Activated CD4-positive, alpha-beta T cell treated with anti-CD3 and anti-CD28 coated beads, Interleukin-2, amount 10 ng/mL, durations not matched to agents 7 days and 5 days (primary cell): ENCODE measurements at regions not wholly inside any gene's neighbourhood (a gene's known extent, or its start where the extent isn't known, plus 50 kb on each side); places are given as distances from the start of the nearest gene placed in this dataset.

Experiments used
- CTCF ChIA-PET: fragments of 350-600 bp; sonication (Branson Sonifier 250); formaldehyde crosslinking; loops from one replicate; lab custom pipeline; 2021; ENCODE audit warnings: antibody characterized with exemption; lab: Charles Lee
- POLR2A ChIA-PET: fragments of 350-600 bp; sonication (Branson Sonifier 250); formaldehyde crosslinking; loops from one replicate; lab custom pipeline; 2021; ENCODE audit warnings: antibody characterized with exemption; lab: Charles Lee
- DNase-seq: peaks from one replicate; pipeline ENCODE4 v3.0.0-alpha.2; 2020
- H3K27ac Mint-ChIP-seq: one replicate; pipeline ENCODE4 v1.8.0; 2021; ENCODE audit warnings: mild to moderate bottlenecking, moderate library complexity, mixed read lengths
- H3K27me3 Mint-ChIP-seq: one replicate; pipeline ENCODE4 v1.8.0; 2021; ENCODE audit warnings: mixed read lengths
- H3K36me3 Mint-ChIP-seq: one replicate; pipeline ENCODE4 v1.8.0; 2021; ENCODE audit warnings: low read depth, mixed read lengths
- H3K4me1 Mint-ChIP-seq: one replicate; pipeline ENCODE4 v1.8.0; 2021; ENCODE audit warnings: mixed read lengths
- H3K4me3 Mint-ChIP-seq: one replicate; pipeline ENCODE4 v1.8.0; 2021; ENCODE audit warnings: mild to moderate bottlenecking, moderate library complexity, mixed read lengths
- H3K9me3 Mint-ChIP-seq: one replicate; pipeline ENCODE4 v1.8.0; 2021; ENCODE audit warnings: mixed read lengths

GRCh38 chr2:21466341-21466927 is 342.7 kb downstream of the TDRD15 start:
- Mint-ChIP-seq H3K9me3 (no peaks in the 10 kb centered on the region), H3K36me3 (no peaks in the 10 kb centered on the region), H3K4me1 (no peaks in the 10 kb centered on the region), H3K27me3 (no peaks in the 10 kb centered on the region), H3K4me3 (no peak overlapping the region), H3K27ac (no peak overlapping the region)
- POLR2A ChIA-PET, result no interaction called here
- no peak for DNase-seq
- CTCF ChIA-PET, result no interaction called here

DNA sequence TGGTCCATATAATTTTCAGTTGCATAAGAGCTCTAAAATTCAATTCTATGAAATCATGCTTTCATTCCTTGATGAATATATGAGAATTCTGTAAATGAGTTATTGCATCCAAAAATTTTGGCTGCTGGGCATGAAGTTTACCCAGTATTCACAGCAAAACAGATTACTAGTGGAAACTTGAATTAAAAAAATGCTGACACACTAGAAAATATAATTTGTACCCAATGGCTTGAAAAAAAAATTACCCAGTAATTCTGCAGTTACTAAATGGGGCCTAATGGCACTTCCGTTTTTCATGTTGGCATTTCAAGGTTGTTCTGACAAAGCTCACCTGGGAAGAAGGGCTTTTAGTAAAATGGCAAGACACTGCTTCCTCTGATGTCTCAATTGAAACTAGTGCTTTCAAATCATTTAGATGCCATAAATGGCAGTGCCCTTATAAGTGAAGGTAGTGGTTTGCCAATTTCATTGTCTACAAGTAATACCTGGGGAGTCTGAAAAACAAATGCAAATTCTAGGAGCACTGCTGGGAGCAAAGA is 343.6 kb downstream of the TDRD15 start:
- no peaks in the 10 kb centered on the region for H3K36me3 Mint-ChIP-seq
- no peaks in the 10 kb centered on the region for H3K27me3 Mint-ChIP-seq
- no peaks in the 10 kb centered on the region for H3K4me1 Mint-ChIP-seq
- ChIA-PET CTCF (no interaction called here), POLR2A (no interaction called here)
- no peak overlapping the region for H3K27ac Mint-ChIP-seq
- H3K4me3 Mint-ChIP-seq, result no peak overlapping the region
- no peak for DNase-seq
- H3K9me3 Mint-ChIP-seq, result no peaks in the 10 kb centered on the region

GRCh38 chr2:21467910-21468309 is 344.1 kb downstream of the TDRD15 start:
- POLR2A ChIA-PET, result no interaction called here
- H3K27me3 Mint-ChIP-seq, result no peaks in the 10 kb centered on the region
- no peak for DNase-seq
- no peaks in the 10 kb centered on the region for H3K36me3 Mint-ChIP-seq
- H3K4me1 Mint-ChIP-seq, result no peaks in the 10 kb centered on the region
- H3K27ac Mint-ChIP-seq, result no peak overlapping the region
- no peaks in the 10 kb centered on the region for H3K9me3 Mint-ChIP-seq
- CTCF ChIA-PET, result no interaction called here
- no peak overlapping the region for H3K4me3 Mint-ChIP-seq

DNA sequence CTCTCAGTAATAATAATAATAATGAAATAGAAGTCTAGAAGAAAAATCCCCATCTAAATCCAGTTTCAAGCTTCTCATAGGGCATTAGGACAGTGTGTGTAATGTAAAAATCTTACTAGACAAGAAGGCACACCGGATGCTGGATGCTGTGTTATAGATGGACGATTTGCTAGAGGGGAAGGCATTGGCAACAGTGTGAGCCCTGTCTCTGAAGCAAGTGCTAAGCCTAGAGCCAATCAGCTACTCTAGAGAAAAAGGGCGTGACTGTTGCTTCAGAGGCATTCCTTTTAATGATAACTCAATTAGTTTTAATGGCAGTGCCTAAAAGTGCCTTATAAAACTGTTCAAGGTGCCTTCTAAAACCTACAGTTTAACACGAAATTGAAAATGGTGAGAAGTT is 344.9 kb downstream of the TDRD15 start:
- CTCF ChIA-PET, result no interaction called here
- Mint-ChIP-seq H3K36me3 (no peaks in the 10 kb centered on the region), H3K27me3 (no peaks in the 10 kb centered on the region), H3K4me3 (no peak overlapping the region), H3K27ac (no peak overlapping the region), H3K9me3 (no peaks in the 10 kb centered on the region), H3K4me1 (no peaks in the 10 kb centered on the region)
- POLR2A ChIA-PET, result no interaction called here
- no peak for DNase-seq

DNA sequence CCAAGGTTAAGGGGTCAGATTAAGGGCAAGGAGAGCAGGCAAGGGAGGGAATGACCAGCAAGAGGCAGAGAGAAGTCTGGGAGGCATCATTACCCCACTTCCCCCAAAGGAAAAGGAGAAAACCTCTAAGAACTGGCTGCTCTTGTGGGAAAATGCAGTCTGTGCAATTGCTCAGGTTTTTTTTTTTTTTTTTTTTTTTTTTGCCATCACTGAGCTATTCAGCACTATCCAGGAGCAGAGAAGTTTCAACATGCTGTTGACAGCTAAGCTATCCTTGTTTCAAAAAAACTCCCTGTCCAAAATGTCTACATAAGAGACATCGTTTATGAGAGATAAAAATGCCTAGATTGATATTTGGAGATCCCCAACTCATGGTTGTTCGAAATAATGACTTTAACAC is 345.4 kb downstream of the TDRD15 start:
- POLR2A ChIA-PET, result no interaction called here
- Mint-ChIP-seq H3K9me3 (no peaks in the 10 kb centered on the region), H3K36me3 (no peaks in the 10 kb centered on the region), H3K4me3 (no peak overlapping the region), H3K27ac (no peak overlapping the region), H3K27me3 (no peaks in the 10 kb centered on the region), H3K4me1 (no peaks in the 10 kb centered on the region)
- no peak for DNase-seq
- CTCF ChIA-PET, result no interaction called here

- H3K36me3 Mint-ChIP-seq, result no peaks in the 10 kb centered on the region
- ChIA-PET POLR2A (no interaction called here), CTCF (no interaction called here)
- H3K4me3 Mint-ChIP-seq, result no peak overlapping the region
- no peaks in the 10 kb centered on the region for H3K27me3 Mint-ChIP-seq
- no peaks in the 10 kb centered on the region for H3K9me3 Mint-ChIP-seq
- H3K4me1 Mint-ChIP-seq, result no peaks in the 10 kb centered on the region
- no peak overlapping the region for H3K27ac Mint-ChIP-seq
- no peak for DNase-seq
Observed at GRCh38 chr2:21469564-21469963, 345.8 kb downstream of the TDRD15 start.

DNA sequence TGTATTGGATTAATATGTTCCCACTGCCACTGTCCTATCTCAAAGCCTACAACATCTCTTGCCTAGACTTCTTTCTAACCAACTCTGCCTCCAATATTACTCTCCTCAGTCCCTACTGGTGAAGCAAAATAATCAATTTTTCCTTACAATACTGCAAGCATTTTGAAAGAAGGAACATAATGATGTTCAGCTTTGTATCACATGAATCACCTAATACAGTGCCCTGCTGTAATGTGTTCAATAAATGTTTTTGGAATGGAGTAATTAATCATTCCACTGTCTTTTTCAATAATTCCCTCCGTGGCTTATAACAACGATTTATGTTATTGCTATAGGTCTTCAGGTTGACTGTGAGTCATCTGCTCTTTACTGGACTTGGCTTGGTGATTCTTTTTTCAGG is 356.4 kb downstream of the TDRD15 start:
- DNase-seq, result no peak
- Mint-ChIP-seq H3K9me3 (peaks cover 5% of the 10 kb centered on the region), H3K27me3 (no peaks in the 10 kb centered on the region), H3K36me3 (no peaks in the 10 kb centered on the region), H3K4me3 (no peak overlapping the region), H3K4me1 (no peaks in the 10 kb centered on the region), H3K27ac (no peak overlapping the region)
- ChIA-PET POLR2A (no interaction called here), CTCF (no interaction called here)

DNA sequence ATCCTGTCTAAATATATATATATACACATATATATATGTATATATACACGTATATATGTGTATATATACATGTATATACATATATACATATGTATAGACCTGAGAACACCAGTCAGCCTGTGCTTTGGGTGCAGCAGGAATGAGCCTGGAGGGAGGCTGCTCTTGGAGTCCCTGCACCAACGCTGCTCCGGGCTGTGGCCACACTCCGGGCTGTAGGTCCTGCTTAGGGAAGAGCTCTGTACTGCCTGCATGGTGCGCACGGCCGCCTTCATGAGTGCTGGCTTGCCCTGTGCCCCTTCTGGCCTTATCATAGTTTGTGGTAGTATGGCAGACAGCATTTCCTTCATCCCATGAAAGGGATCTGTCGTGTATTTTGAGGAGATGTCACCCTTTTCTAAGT is 360.9 kb downstream of the TDRD15 start:
- Mint-ChIP-seq H3K36me3 (no peaks in the 10 kb centered on the region), H3K4me1 (no peaks in the 10 kb centered on the region), H3K27ac (no peak overlapping the region), H3K4me3 (no peak overlapping the region), H3K27me3 (no peaks in the 10 kb centered on the region), H3K9me3 (peaks cover 3% of the 10 kb centered on the region)
- ChIA-PET POLR2A (interaction anchor here (0.7 kb wide), 1 partner anchor 1584 kb away, joined by 4 read pairs; no protein-coding TSS in a partner anchor), CTCF (no interaction called here)
- no peak for DNase-seq

DNA sequence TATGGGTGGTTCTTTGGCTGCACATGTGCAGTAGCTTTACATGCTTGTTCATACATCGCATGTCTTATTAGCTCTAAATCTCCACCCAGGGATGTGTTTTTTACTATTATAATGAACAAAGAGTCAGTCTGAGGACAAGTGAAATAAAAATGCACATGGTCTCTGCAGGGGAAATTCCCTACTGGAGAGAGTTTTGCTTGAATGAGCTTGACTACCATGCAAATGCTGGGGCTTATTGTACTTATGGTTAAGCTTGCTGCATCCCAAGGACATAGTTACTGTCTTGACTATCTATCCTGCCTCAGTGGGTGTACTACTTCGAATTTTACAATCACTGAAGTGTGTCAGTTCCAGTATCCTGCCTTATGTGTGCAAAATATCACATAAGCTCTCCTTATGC is 362.7 kb downstream of the TDRD15 start:
- ChIA-PET CTCF (no interaction called here), POLR2A (no interaction called here)
- H3K4me1 Mint-ChIP-seq, result no peaks in the 10 kb centered on the region
- no peaks in the 10 kb centered on the region for H3K27me3 Mint-ChIP-seq
- no peak for DNase-seq
- H3K27ac Mint-ChIP-seq, result no peak overlapping the region
- H3K9me3 Mint-ChIP-seq, result peaks cover 3% of the 10 kb centered on the region
- no peak overlapping the region for H3K4me3 Mint-ChIP-seq
- H3K36me3 Mint-ChIP-seq, result no peaks in the 10 kb centered on the region

DNA sequence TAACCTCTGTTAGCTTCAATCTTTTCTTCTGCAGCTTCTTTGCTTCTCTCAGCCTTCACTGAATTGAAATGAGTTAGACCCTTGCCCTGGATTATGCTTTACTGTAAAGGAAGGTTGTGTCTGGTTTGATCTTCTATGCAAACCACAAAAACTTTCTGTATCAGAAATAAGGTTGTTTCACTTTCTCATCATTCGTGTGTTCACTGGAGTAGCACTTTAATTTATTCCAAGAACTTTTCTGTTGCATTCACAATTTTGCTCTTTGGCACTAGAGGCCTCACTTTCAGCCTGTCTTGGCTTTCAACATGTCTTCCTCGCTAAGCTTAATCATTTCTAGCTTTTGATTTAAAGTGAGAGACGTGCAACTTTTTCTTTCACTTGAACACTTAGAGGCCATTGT is 365.3 kb downstream of the TDRD15 start:
- DNase-seq, result no peak
- Mint-ChIP-seq H3K9me3 (peaks cover 6% of the 10 kb centered on the region), H3K36me3 (no peaks in the 10 kb centered on the region), H3K27me3 (no peaks in the 10 kb centered on the region), H3K4me1 (no peaks in the 10 kb centered on the region), H3K4me3 (no peak overlapping the region), H3K27ac (no peak overlapping the region)
- POLR2A ChIA-PET, result no interaction called here
- CTCF ChIA-PET, result interaction anchor here (0.6 kb wide), 1 partner anchor 1109 kb away, joined by 3 read pairs; no protein-coding TSS in a partner anchor

DNA sequence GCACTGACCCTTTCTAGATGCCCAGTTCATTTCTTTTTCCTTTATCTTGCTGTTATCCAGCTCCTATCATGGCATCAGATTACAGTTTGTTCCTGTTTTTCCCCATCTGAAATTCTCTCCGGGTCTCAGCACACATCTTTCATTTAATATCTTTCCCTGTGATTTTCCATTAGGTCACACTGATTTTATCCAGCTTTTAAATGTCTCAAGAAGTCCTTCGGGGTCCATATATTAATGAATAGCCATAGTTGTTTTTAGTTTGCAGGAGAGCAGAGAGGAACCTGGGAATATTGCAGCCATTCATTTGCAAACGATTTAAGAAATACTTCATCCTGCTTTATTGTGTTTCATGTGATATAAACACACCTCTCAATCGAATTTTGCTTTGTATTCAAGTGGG is 374.2 kb downstream of the TDRD15 start:
- H3K4me1 Mint-ChIP-seq, result no peaks in the 10 kb centered on the region
- no peaks in the 10 kb centered on the region for H3K36me3 Mint-ChIP-seq
- no peak overlapping the region for H3K4me3 Mint-ChIP-seq
- POLR2A ChIA-PET, result no interaction called here
- H3K27me3 Mint-ChIP-seq, result no peaks in the 10 kb centered on the region
- CTCF ChIA-PET, result no interaction called here
- no peak for DNase-seq
- H3K27ac Mint-ChIP-seq, result no peak overlapping the region
- H3K9me3 Mint-ChIP-seq, result peaks cover 5% of the 10 kb centered on the region

DNA sequence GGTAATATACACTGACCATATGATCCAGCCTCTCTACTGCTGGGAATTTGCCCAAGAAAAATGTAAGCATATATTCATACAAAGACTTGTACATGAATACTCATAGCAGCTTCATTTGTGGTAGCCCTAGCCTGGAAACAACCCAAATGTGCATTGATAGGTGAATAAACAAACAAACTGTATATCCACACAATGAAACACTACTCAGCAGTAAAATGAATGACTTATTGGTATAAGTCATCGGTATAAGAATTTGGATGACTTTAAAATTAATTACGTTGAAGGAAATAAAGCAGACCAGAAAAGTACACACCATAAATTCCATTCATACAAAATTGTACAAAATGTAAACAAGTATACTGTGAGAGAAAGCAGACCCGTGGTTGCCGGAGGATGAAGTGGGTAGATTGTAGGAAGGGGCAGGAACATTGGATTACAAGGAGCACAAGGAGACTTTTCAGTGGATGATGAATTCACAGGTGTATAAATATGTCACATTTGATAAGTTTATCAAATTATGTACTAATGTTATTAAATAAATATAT is 376.7 kb downstream of the TDRD15 start:
- Mint-ChIP-seq H3K9me3 (peaks cover 5% of the 10 kb centered on the region), H3K4me3 (no peak overlapping the region), H3K27ac (no peak overlapping the region), H3K36me3 (no peaks in the 10 kb centered on the region), H3K27me3 (no peaks in the 10 kb centered on the region), H3K4me1 (no peaks in the 10 kb centered on the region)
- ChIA-PET CTCF (no interaction called here), POLR2A (no interaction called here)
- DNase-seq, result no peak

DNA sequence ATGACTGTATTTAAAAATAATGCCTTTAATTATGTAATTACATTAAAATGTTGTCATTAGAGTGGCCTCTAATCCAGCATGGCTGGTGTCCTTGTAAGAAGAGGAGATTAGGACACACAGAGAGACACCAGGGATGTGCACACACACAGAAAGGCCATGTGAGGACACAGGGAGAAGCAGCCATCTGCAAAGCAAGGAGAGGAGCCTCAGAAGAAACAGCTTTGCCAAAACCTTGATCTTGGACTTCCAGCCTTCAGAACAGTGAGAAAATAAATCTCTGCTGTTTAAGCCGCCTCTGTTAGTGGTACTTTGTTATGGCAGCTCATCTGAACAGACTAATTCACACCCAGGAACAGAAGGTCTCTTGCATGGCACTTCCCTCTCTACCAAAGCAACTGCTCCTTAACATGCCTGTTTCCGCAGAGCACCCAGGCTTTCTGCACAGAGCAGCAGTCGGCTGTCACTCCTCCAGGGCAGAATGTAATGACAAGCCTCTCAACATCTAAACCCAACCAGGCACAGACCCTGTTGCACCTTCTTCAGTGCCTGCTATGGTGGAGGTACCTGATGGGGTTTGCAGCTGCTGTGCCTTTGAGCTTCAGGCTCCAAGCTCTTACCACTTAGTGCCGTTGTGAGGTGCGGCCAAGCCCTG is 377.7 kb downstream of the TDRD15 start:
- Mint-ChIP-seq H3K27ac (no peak overlapping the region), H3K4me3 (no peak overlapping the region), H3K9me3 (peaks cover 3% of the 10 kb centered on the region), H3K27me3 (no peaks in the 10 kb centered on the region), H3K4me1 (no peaks in the 10 kb centered on the region), H3K36me3 (no peaks in the 10 kb centered on the region)
- DNase-seq, result no peak
- CTCF ChIA-PET, result no interaction called here
- POLR2A ChIA-PET, result no interaction called here
